WTC11 (cell line): ENCODE measurements at regions not wholly inside any gene's neighbourhood (a gene's known extent, or its start where the extent isn't known, plus 50 kb on each side); places are given as distances from the start of the nearest gene placed in this dataset.

ENCODE experiments used
- ATAC-seq: fragments of 200-7000 bp; cut with Tn5 transposase; 2 replicates; pipeline ENCODE4 v1.10.0; 2021; ENCODE audit warnings: mild to moderate bottlenecking, moderate library complexity
- CTCF ChIA-PET: fragments of 300-600 bp; sonication (Branson Sonifier 250); formaldehyde crosslinking; loops from one replicate; lab custom pipeline; 2021; ENCODE audit warnings: antibody characterized with exemption; lab: Charles Lee
- POLR2A ChIA-PET: fragments of 350-600 bp; sonication (Branson Sonifier 250); formaldehyde crosslinking; loops from one replicate; lab custom pipeline; 2021; ENCODE audit warnings: antibody characterized with exemption; lab: Charles Lee
- DNase-seq: peaks from one replicate; pipeline ENCODE4 v3.0.0; 2021; ENCODE audit warnings: low spot score
- H3K27ac Mint-ChIP-seq: 2 replicates; pipeline ENCODE4 v1.8.0; 2021; ENCODE audit warnings: mixed read lengths
- H3K27me3 Mint-ChIP-seq: 2 replicates; pipeline ENCODE4 v1.8.0; 2021; ENCODE audit warnings: low read depth, mild to moderate bottlenecking, moderate library complexity, mixed read lengths
- H3K36me3 Mint-ChIP-seq: 2 replicates; pipeline ENCODE4 v1.8.0; 2021; ENCODE audit warnings: mixed read lengths
- H3K4me1 Mint-ChIP-seq: 2 replicates; pipeline ENCODE4 v1.8.0; 2022; ENCODE audit warnings: mixed read lengths
- H3K4me3 Mint-ChIP-seq: 2 replicates; pipeline ENCODE4 v1.8.0; 2021; ENCODE audit warnings: mild to moderate bottlenecking, moderate library complexity, mixed read lengths
- H3K9me3 Mint-ChIP-seq: 2 replicates; pipeline ENCODE4 v1.8.0; 2021; ENCODE audit warnings: mixed read lengths
- ERG ChIP-seq: fragments of 250-450 bp; sonication (Bioruptor Pico); IDR thresholded peaks from 2 replicates; pipeline ENCODE4 v1.8.0; 2021; ENCODE audit warnings: mild to moderate bottlenecking
- ETV6 ChIP-seq: sonication (generic); formaldehyde crosslinking; IDR thresholded peaks from 2 replicates; pipeline ENCODE4 v1.8.1; 2022; ENCODE audit warnings: mild to moderate bottlenecking, missing genetic modification reagents
- GABPB1 ChIP-seq: sonication (generic); formaldehyde crosslinking; IDR thresholded peaks from 2 replicates; pipeline ENCODE4 v1.8.1; 2023; ENCODE audit warnings: mild to moderate bottlenecking, missing genetic modification reagents
- GRHL2 ChIP-seq: fragments of 250-450 bp; sonication (Bioruptor Pico); IDR thresholded peaks from 2 replicates; pipeline ENCODE4 v1.8.0; 2022; ENCODE audit warnings: mild to moderate bottlenecking, moderate library complexity; ENCODE audit not compliant: insufficient replicate concordance, severe bottlenecking
- NFE2L1 ChIP-seq: sonication (generic); formaldehyde crosslinking; IDR thresholded peaks from 2 replicates; pipeline ENCODE4 v1.8.1; 2023; ENCODE audit warnings: missing genetic modification reagents
- RELA ChIP-seq: sonication (generic); formaldehyde crosslinking; IDR thresholded peaks from 2 replicates; pipeline ENCODE4 v1.8.1; 2022; ENCODE audit warnings: missing genetic modification reagents, mild to moderate bottlenecking, borderline replicate concordance
- SMAD4 ChIP-seq: sonication (generic); formaldehyde crosslinking; IDR thresholded peaks from 2 replicates; pipeline ENCODE4 v1.8.0; 2022; ENCODE audit warnings: mild to moderate bottlenecking, missing genetic modification reagents
- TEAD4 ChIP-seq: sonication (generic); formaldehyde crosslinking; IDR thresholded peaks from 2 replicates; pipeline ENCODE4 v1.8.0; 2022; ENCODE audit warnings: mild to moderate bottlenecking, missing genetic modification reagents
- ZBTB43 ChIP-seq: sonication (generic); formaldehyde crosslinking; IDR thresholded peaks from 2 replicates; pipeline ENCODE4 v1.8.1; 2023; ENCODE audit warnings: mild to moderate bottlenecking, missing genetic modification reagents
- ZNF232 ChIP-seq: sonication (generic); formaldehyde crosslinking; IDR thresholded peaks from 2 replicates; pipeline ENCODE4 v1.8.0; 2022; ENCODE audit warnings: mild to moderate bottlenecking, missing genetic modification reagents
- TF ChIP-seq, protein P1 (sequence below): fragments of 200-600 bp; IDR thresholded peaks from 2 replicates; pipeline ENCODE4 v1.8.0; 2022; ENCODE audit warnings: antibody characterized with exemption
- TF ChIP-seq, protein P2 (sequence below): fragments of 250-450 bp; sonication (Bioruptor Pico); IDR thresholded peaks from 2 replicates; pipeline ENCODE4 v1.9.0; 2021; ENCODE audit warnings: moderate library complexity, mild to moderate bottlenecking, inconsistent platforms, borderline replicate concordance
- TF ChIP-seq, protein P3 (sequence below): sonication (generic); formaldehyde crosslinking; IDR thresholded peaks from 2 replicates; pipeline ENCODE4 v1.8.1; 2023; ENCODE audit warnings: mild to moderate bottlenecking, missing genetic modification reagents, moderate library complexity
- TF ChIP-seq, protein P4 (sequence below): sonication (generic); formaldehyde crosslinking; IDR thresholded peaks from 2 replicates; pipeline ENCODE4 v1.8.1; 2023; ENCODE audit warnings: mild to moderate bottlenecking, missing genetic modification reagents, borderline replicate concordance
- TF ChIP-seq, protein P5 (sequence below): sonication (generic); formaldehyde crosslinking; IDR thresholded peaks from 2 replicates; pipeline ENCODE4 v1.8.0; 2023; ENCODE audit warnings: missing genetic modification reagents, mild to moderate bottlenecking, borderline replicate concordance

DNA sequence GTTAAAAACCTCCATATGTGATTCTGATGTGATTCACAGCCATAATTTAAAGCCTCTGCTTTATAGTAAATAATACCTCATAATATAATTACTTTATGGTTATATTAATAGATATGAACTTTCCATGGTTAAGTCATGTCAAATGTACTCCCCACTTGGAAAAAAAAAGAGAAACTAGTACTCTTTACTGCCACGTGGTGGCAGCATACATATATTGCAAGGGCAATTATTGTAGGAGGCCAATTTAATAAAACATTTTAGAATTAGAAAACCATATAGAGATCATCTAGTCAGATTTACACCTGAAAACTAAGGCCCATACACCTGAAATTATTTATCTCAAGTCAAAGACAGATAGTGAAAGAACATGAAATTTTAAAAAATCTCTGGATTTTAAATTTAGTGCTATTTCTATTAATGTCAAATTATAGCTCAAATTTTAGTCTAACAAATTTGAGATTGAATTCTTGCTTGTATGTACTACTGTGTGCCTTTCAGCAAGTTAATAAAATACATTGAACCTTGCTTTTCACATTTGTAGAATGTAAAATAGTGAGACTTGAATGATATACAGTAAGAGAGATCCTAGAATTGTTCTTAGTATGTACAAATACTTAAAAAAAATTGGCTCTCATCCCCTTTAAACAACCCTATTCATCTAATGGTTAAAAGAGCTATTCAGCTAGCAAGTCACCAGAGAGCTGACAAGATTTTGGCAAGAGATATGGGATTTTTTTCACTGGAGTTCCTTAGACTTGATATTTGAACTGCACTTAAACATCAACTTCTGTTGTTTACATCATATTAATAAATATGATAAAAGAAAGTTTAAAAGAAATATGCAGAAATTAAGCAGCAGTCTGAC, 603.8 kb downstream of the TLE4 start:
- H3K9me3 Mint-ChIP-seq = peaks cover 37% of the 10 kb centered on the region
- no peak for DNase-seq
- H3K27me3 Mint-ChIP-seq = no peaks in the 10 kb centered on the region
- no peak overlapping the region for H3K4me3 Mint-ChIP-seq
- ChIA-PET POLR2A (no interaction called here), CTCF (interaction anchor here (0.6 to 1.5 kb wide), 3 partner anchors 18 to 108 kb away, joined by 3 to 6 read pairs (median 4); no protein-coding TSS in a partner anchor)
- no peak for ATAC-seq
- H3K36me3 Mint-ChIP-seq = peaks cover 23% of the 10 kb centered on the region
- TF ChIP-seq ZBTB43 (CRISPR knock-in tag) (no peak), GRHL2 (CRISPR knock-in tag) (no peak), TEAD4 (CRISPR knock-in tag) (no peak), NFE2L1 (CRISPR knock-in tag) (no peak)
- TF ChIP-seq, protein P1, sequence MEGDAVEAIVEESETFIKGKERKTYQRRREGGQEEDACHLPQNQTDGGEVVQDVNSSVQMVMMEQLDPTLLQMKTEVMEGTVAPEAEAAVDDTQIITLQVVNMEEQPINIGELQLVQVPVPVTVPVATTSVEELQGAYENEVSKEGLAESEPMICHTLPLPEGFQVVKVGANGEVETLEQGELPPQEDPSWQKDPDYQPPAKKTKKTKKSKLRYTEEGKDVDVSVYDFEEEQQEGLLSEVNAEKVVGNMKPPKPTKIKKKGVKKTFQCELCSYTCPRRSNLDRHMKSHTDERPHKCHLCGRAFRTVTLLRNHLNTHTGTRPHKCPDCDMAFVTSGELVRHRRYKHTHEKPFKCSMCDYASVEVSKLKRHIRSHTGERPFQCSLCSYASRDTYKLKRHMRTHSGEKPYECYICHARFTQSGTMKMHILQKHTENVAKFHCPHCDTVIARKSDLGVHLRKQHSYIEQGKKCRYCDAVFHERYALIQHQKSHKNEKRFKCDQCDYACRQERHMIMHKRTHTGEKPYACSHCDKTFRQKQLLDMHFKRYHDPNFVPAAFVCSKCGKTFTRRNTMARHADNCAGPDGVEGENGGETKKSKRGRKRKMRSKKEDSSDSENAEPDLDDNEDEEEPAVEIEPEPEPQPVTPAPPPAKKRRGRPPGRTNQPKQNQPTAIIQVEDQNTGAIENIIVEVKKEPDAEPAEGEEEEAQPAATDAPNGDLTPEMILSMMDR = peak; percentile 55
- H3K27ac Mint-ChIP-seq = no peak overlapping the region
- H3K4me1 Mint-ChIP-seq = peaks cover 5% of the 10 kb centered on the region; the same call in 1 of the 2 replicates

- DNase-seq (no peak), ATAC-seq (no peak)
- CTCF ChIA-PET = interaction anchor here (0.6 kb wide), 1 partner anchor 151 kb away, joined by 3 read pairs; no protein-coding TSS in a partner anchor
Observed at GRCh38 chr9:80163889-80164288, 592.1 kb downstream of the TLE4 start.

More at GRCh38 chr9:80163889-80164288, 592.1 kb downstream of the TLE4 start:
- no peak overlapping the region for H3K27ac Mint-ChIP-seq
- H3K9me3 Mint-ChIP-seq = 0 out of 2 replicates have a peak, but pooled peaks cover 4% of the 10 kb centered on the region
- no peaks in the 10 kb centered on the region for H3K36me3 Mint-ChIP-seq
- H3K4me3 Mint-ChIP-seq = no peak overlapping the region
- TF ChIP-seq NFE2L1 (CRISPR knock-in tag) (no peak), ERG (CRISPR knock-in tag) (no peak), SMAD4 (CRISPR knock-in tag) (no peak), ZNF232 (CRISPR knock-in tag) (no peak), RELA (CRISPR knock-in tag) (no peak), ETV6 (CRISPR knock-in tag) (no peak), GRHL2 (CRISPR knock-in tag) (no peak), GABPB1 (no peak)
- TF ChIP-seq, protein P2, sequence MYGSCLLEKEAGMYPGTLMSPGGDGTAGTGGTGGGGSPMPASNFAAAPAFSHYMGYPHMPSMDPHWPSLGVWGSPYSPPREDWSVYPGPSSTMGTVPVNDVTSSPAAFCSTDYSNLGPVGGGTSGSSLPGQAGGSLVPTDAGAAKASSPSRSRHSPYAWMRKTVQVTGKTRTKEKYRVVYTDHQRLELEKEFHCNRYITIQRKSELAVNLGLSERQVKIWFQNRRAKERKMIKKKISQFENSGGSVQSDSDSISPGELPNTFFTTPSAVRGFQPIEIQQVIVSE (CRISPR knock-in tag) = no peak
- TF ChIP-seq, protein P3, sequence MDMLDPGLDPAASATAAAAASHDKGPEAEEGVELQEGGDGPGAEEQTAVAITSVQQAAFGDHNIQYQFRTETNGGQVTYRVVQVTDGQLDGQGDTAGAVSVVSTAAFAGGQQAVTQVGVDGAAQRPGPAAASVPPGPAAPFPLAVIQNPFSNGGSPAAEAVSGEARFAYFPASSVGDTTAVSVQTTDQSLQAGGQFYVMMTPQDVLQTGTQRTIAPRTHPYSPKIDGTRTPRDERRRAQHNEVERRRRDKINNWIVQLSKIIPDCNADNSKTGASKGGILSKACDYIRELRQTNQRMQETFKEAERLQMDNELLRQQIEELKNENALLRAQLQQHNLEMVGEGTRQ (CRISPR knock-in tag) = no peak
- TF ChIP-seq, protein P4, sequence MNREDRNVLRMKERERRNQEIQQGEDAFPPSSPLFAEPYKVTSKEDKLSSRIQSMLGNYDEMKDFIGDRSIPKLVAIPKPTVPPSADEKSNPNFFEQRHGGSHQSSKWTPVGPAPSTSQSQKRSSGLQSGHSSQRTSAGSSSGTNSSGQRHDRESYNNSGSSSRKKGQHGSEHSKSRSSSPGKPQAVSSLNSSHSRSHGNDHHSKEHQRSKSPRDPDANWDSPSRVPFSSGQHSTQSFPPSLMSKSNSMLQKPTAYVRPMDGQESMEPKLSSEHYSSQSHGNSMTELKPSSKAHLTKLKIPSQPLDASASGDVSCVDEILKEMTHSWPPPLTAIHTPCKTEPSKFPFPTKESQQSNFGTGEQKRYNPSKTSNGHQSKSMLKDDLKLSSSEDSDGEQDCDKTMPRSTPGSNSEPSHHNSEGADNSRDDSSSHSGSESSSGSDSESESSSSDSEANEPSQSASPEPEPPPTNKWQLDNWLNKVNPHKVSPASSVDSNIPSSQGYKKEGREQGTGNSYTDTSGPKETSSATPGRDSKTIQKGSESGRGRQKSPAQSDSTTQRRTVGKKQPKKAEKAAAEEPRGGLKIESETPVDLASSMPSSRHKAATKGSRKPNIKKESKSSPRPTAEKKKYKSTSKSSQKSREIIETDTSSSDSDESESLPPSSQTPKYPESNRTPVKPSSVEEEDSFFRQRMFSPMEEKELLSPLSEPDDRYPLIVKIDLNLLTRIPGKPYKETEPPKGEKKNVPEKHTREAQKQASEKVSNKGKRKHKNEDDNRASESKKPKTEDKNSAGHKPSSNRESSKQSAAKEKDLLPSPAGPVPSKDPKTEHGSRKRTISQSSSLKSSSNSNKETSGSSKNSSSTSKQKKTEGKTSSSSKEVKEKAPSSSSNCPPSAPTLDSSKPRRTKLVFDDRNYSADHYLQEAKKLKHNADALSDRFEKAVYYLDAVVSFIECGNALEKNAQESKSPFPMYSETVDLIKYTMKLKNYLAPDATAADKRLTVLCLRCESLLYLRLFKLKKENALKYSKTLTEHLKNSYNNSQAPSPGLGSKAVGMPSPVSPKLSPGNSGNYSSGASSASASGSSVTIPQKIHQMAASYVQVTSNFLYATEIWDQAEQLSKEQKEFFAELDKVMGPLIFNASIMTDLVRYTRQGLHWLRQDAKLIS (CRISPR knock-in tag) = no peak
- TF ChIP-seq, protein P5, sequence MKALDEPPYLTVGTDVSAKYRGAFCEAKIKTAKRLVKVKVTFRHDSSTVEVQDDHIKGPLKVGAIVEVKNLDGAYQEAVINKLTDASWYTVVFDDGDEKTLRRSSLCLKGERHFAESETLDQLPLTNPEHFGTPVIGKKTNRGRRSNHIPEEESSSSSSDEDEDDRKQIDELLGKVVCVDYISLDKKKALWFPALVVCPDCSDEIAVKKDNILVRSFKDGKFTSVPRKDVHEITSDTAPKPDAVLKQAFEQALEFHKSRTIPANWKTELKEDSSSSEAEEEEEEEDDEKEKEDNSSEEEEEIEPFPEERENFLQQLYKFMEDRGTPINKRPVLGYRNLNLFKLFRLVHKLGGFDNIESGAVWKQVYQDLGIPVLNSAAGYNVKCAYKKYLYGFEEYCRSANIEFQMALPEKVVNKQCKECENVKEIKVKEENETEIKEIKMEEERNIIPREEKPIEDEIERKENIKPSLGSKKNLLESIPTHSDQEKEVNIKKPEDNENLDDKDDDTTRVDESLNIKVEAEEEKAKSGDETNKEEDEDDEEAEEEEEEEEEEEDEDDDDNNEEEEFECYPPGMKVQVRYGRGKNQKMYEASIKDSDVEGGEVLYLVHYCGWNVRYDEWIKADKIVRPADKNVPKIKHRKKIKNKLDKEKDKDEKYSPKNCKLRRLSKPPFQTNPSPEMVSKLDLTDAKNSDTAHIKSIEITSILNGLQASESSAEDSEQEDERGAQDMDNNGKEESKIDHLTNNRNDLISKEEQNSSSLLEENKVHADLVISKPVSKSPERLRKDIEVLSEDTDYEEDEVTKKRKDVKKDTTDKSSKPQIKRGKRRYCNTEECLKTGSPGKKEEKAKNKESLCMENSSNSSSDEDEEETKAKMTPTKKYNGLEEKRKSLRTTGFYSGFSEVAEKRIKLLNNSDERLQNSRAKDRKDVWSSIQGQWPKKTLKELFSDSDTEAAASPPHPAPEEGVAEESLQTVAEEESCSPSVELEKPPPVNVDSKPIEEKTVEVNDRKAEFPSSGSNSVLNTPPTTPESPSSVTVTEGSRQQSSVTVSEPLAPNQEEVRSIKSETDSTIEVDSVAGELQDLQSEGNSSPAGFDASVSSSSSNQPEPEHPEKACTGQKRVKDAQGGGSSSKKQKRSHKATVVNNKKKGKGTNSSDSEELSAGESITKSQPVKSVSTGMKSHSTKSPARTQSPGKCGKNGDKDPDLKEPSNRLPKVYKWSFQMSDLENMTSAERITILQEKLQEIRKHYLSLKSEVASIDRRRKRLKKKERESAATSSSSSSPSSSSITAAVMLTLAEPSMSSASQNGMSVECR (CRISPR knock-in tag) = no peak
- H3K27me3 Mint-ChIP-seq = no peaks in the 10 kb centered on the region
- peaks cover 4% of the 10 kb centered on the region for H3K4me1 Mint-ChIP-seq
- POLR2A ChIA-PET = no interaction called here
